ENCODE measurements at regions not wholly inside any gene's neighbourhood (a gene's known extent, or its start where the extent isn't known, plus 50 kb on each side); places are given as distances from the start of the nearest gene placed in this dataset.

GRCh38 chr4:147102596-147102995, 156.9 kb upstream of the TTC29 start:
- TF ChIP-seq EP300 (IDR thresholded peaks at IDR 0.05; ENCODE audit: low read depth) (no peak), POLR2A (IDR thresholded peaks at IDR 0.05) (no peak)
- TF ChIP-seq, protein P1, sequence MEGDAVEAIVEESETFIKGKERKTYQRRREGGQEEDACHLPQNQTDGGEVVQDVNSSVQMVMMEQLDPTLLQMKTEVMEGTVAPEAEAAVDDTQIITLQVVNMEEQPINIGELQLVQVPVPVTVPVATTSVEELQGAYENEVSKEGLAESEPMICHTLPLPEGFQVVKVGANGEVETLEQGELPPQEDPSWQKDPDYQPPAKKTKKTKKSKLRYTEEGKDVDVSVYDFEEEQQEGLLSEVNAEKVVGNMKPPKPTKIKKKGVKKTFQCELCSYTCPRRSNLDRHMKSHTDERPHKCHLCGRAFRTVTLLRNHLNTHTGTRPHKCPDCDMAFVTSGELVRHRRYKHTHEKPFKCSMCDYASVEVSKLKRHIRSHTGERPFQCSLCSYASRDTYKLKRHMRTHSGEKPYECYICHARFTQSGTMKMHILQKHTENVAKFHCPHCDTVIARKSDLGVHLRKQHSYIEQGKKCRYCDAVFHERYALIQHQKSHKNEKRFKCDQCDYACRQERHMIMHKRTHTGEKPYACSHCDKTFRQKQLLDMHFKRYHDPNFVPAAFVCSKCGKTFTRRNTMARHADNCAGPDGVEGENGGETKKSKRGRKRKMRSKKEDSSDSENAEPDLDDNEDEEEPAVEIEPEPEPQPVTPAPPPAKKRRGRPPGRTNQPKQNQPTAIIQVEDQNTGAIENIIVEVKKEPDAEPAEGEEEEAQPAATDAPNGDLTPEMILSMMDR (IDR thresholded peaks at IDR 0.05) = no peak
